IMR-90 (cell line): ENCODE measurements at regions not wholly inside any gene's neighbourhood (a gene's known extent, or its start where the extent isn't known, plus 50 kb on each side); places are given as distances from the start of the nearest gene placed in this dataset.

ENCODE experiments used
- ATAC-seq: fragments of 200-7000 bp; cut with Tn5 transposase; 2 replicates; pipeline ENCODE4 v1.9.1; 2020; ENCODE audit warnings: low read depth, mild to moderate bottlenecking, moderate library complexity
- BruUV-seq: library from RNA; stranded (reverse); fragments of 400-500 nt; replicated peaks from 2 replicates; lab custom pipeline; 2021; lab: Mats Ljungman, UMichigan
- CTCF ChIA-PET: fragments of 300-600 bp; formaldehyde crosslinking; extraction: SDS; loops from one replicate; lab custom pipeline; 2021; ENCODE audit warnings: antibody characterized with exemption; lab: Yijun Ruan, JAX
- POLR2A ChIA-PET: fragments of 300-600 bp; sonication (Branson Sonifier 250); formaldehyde crosslinking; loops from one replicate; lab custom pipeline; 2022; ENCODE audit warnings: antibody characterized with exemption; ENCODE audit not compliant: unreplicated experiment; lab: Charles Lee
- DNase-seq: peaks from one replicate; pipeline ENCODE4 v3.0.0; 2013
- H2AFZ ChIP-seq: replicated peaks from 2 replicates; pipeline ENCODE3; 2013; ENCODE audit warnings: low read length, mild to moderate bottlenecking; ENCODE audit not compliant: poor library complexity
- H2AK5ac ChIP-seq: 2 replicates; pipeline ENCODE4 v1.6.1; 2013; ENCODE audit warnings: low read depth, low read length, inconsistent platforms
- H2AK9ac ChIP-seq: replicated peaks from 2 replicates; pipeline ENCODE3; 2013; ENCODE audit warnings: mild to moderate bottlenecking, low read depth, low read length, moderate library complexity; ENCODE audit not compliant: poor library complexity
- H2BK120ac ChIP-seq: 2 replicates; pipeline ENCODE4 v1.6.1; 2013; ENCODE audit warnings: low read depth, low read length, inconsistent platforms
- H2BK15ac ChIP-seq: 3 replicates; pipeline ENCODE4 v1.6.1; 2013; ENCODE audit warnings: low read depth, low read length, inconsistent platforms
- H2BK20ac ChIP-seq: 2 replicates; pipeline ENCODE4 v1.6.1; 2013; ENCODE audit warnings: low read depth, mild to moderate bottlenecking, inconsistent platforms, low read length, moderate library complexity
- H2BK5ac ChIP-seq: 2 replicates; pipeline ENCODE4 v1.6.1; 2013; ENCODE audit warnings: mild to moderate bottlenecking, low read depth, low read length, inconsistent platforms; ENCODE audit not compliant: poor library complexity, severe bottlenecking
- H3K14ac ChIP-seq: replicated peaks from 2 replicates; pipeline ENCODE4 v1.6.1; 2013; ENCODE audit warnings: low read depth, low read length, inconsistent platforms
- H3K18ac ChIP-seq: 2 replicates; pipeline ENCODE4 v1.6.1; 2013; ENCODE audit warnings: low read depth, low read length, control low read depth
- H3K23ac ChIP-seq: 2 replicates; pipeline ENCODE4 v1.6.1; 2013; ENCODE audit warnings: low read depth, low read length, inconsistent platforms
- H3K27ac ChIP-seq: 2 replicates; pipeline ENCODE4 v1.5.1; 2013; ENCODE audit warnings: mild to moderate bottlenecking, control low read depth, low read length; ENCODE audit not compliant: insufficient read depth
- H3K27me3 ChIP-seq: 2 replicates; pipeline ENCODE4 v1.6.1; 2013; ENCODE audit warnings: low read length; ENCODE audit not compliant: control insufficient read depth, insufficient read depth
- H3K36me3 ChIP-seq: 2 replicates; pipeline ENCODE4 v1.6.1; 2013; ENCODE audit warnings: low read length, mixed read lengths; ENCODE audit not compliant: control insufficient read depth, insufficient read depth
- H3K4ac ChIP-seq: 2 replicates; pipeline ENCODE4 v1.6.1; 2013; ENCODE audit warnings: low read depth, low read length, inconsistent platforms
- H3K4me1 ChIP-seq: 2 replicates; pipeline ENCODE4 v1.6.1; 2013; ENCODE audit warnings: low read length, mixed read lengths; ENCODE audit not compliant: control insufficient read depth, insufficient read depth
- H3K4me2 ChIP-seq: 2 replicates; pipeline ENCODE4 v1.6.1; 2013; ENCODE audit warnings: low read depth, mild to moderate bottlenecking, control low read depth, low read length, moderate library complexity
- H3K4me3 ChIP-seq: 2 replicates; pipeline ENCODE4 v1.5.1; 2013; ENCODE audit warnings: low read depth, mild to moderate bottlenecking, control low read depth, low read length, moderate library complexity; ENCODE audit not compliant: insufficient read depth
- H3K56ac ChIP-seq: 2 replicates; pipeline ENCODE4 v1.6.1; 2013; ENCODE audit warnings: low read length, inconsistent platforms; ENCODE audit not compliant: insufficient read depth; ENCODE audit errors: extremely low read depth
- H3K79me1 ChIP-seq, 2 experiments: 2 replicates each; pipeline ENCODE4 v1.6.1; 2013; ENCODE audit warnings: low read length in 2 of 2, inconsistent platforms in 1 of 2, low read depth in 1 of 2
- H3K9ac ChIP-seq: 2 replicates; pipeline ENCODE4 v1.6.1; 2013; ENCODE audit warnings: low read depth, low read length, control low read depth
- H3K9me1 ChIP-seq: 2 replicates; pipeline ENCODE4 v1.6.1; 2013; ENCODE audit warnings: low read length, inconsistent platforms; ENCODE audit not compliant: insufficient read depth
- H3K9me3 ChIP-seq: 2 replicates; pipeline ENCODE4 v1.6.1; 2013; ENCODE audit warnings: low read length; ENCODE audit not compliant: control insufficient read depth, insufficient read depth
- H4K20me1 ChIP-seq: 2 replicates; pipeline ENCODE4 v1.6.1; 2013; ENCODE audit warnings: low read length, inconsistent platforms; ENCODE audit not compliant: insufficient read depth
- H4K5ac ChIP-seq: 2 replicates; pipeline ENCODE4 v1.6.1; 2013; ENCODE audit warnings: mild to moderate bottlenecking, low read depth, low read length, control low read depth
- H4K8ac ChIP-seq, 2 experiments: 2 replicates each; pipeline ENCODE4 v1.6.1; 2013; ENCODE audit warnings: low read depth in 2 of 2, low read length in 2 of 2, control low read depth in 1 of 2, inconsistent platforms in 1 of 2
- H4K91ac ChIP-seq: 2 replicates; pipeline ENCODE4 v1.6.1; 2013; ENCODE audit warnings: low read depth, low read length, inconsistent platforms; ENCODE audit not compliant: insufficient read depth
- BHLHE40 ChIP-seq: fragments of 150-350 bp; IDR thresholded peaks from 2 replicates; pipeline ENCODE4 v1.6.1; 2016; ENCODE audit warnings: mild to moderate bottlenecking, low read depth, low read length
- CHD1 ChIP-seq: IDR thresholded peaks from 2 replicates; pipeline ENCODE4 v1.6.1; 2012; ENCODE audit warnings: low read depth, low read length, improper control_type of control experiment
- FOS ChIP-seq: fragments of 150-350 bp; IDR thresholded peaks from 2 replicates; pipeline ENCODE4 v1.6.1; 2016; ENCODE audit warnings: low read depth, low read length
- MAFK ChIP-seq: IDR thresholded peaks from 2 replicates; pipeline ENCODE4 v1.6.1; 2012; ENCODE audit warnings: low read depth, low read length, improper control_type of control experiment
- MAZ ChIP-seq: IDR thresholded peaks from 2 replicates; pipeline ENCODE4 v1.6.1; 2012; ENCODE audit warnings: low read depth, mild to moderate bottlenecking, low read length, improper control_type of control experiment, moderate library complexity, borderline replicate concordance
- NFE2L2 ChIP-seq: fragments of 150-350 bp; IDR thresholded peaks from 2 replicates; pipeline ENCODE4 v1.6.1; 2016; ENCODE audit warnings: low read depth, mild to moderate bottlenecking, low read length
- RCOR1 ChIP-seq: IDR thresholded peaks from 2 replicates; pipeline ENCODE4 v1.6.1; 2012; ENCODE audit warnings: mild to moderate bottlenecking, low read length, improper control_type of control experiment; ENCODE audit not compliant: insufficient replicate concordance
- RFX5 ChIP-seq: IDR thresholded peaks from 2 replicates; pipeline ENCODE4 v1.8.0; 2012; ENCODE audit warnings: low read depth, mild to moderate bottlenecking, low read length, moderate library complexity
- USF2 ChIP-seq: fragments of 150-350 bp; IDR thresholded peaks from 2 replicates; pipeline ENCODE4 v1.6.1; 2017; ENCODE audit warnings: mild to moderate bottlenecking, antibody characterized with exemption, low read length, low read depth
- WGBS, 2 experiments: methylation state at CpG; one replicate each; pipeline versions ENCODE4 v1.1.5 to v1.1.7; 2013; ENCODE audit warnings: missing lambda C conversion rate in 2 of 2; ENCODE audit not compliant: insufficient read length in 1 of 2; ENCODE audit errors: extremely low coverage in 2 of 2; 5-methylcytosine and 5-hydroxymethylcytosine counted together
- dilution Hi-C: fragments of 300-500 bp; cut with HindIII; formaldehyde crosslinking; loops from one replicate; pipeline ENCODE4 v1.14.3; 2018; ENCODE audit warnings: low sequenced_read_pairs; ENCODE audit not compliant: unreplicated experiment
- in situ Hi-C: fragments of 300-500 bp; cut with MboI; formaldehyde crosslinking; loops from 3 replicates; pipeline ENCODE4 v1.14.3; 2019; ENCODE audit warnings: low sequenced_read_pairs, inconsistent platforms, mixed read lengths
- intact Hi-C: fragments of 100-400 bp; cut with micrococcal nuclease; formaldehyde crosslinking; loops from 2 replicates; pipeline ENCODE4 v1.10.0; 2022

DNA sequence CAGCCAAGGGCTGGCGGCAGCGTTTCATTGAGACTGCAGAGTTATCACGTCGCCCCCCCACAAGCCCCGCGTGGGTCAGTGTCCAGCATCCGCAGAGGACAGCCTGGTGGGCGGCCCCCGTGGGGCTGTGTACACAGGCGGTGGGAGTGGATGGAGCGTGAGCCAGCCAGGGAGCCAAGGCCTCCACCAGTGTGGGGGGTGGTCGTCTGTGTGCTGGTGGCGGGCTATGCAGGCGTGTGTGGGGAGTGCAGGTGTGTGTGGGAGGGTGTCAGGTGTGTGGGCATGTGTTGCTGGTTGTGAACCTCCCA, 56.5 kb upstream of the NKX1-1 start (continued):
- no peak for TF ChIP-seq RFX5

- Histone ChIP-seq H3K27me3 (peaks cover 70% of the 10 kb centered on the region), H3K9ac (no peak overlapping the region), H4K5ac (no peak overlapping the region), H3K9me3 (no peaks in the 10 kb centered on the region), H3K4ac (no peak overlapping the region), H2BK20ac (no peak overlapping the region), H2BK15ac (no peak overlapping the region), H2AFZ (peak overlapping the region; percentile 35), H4K20me1 (no peaks in the 10 kb centered on the region), H4K8ac (no peak overlapping the region), H3K36me3 (no peaks in the 10 kb centered on the region), H3K56ac (no peak overlapping the region), H3K18ac (no peak overlapping the region), H2AK5ac (no peak overlapping the region), H3K14ac (no peak overlapping the region), H3K4me3 (no peak overlapping the region), H4K91ac (no peak overlapping the region), H3K23ac (no peak overlapping the region), H3K4me2 (no peak overlapping the region), H2BK5ac (no peak overlapping the region), H2BK120ac (no peak overlapping the region), H3K79me1 (no peaks in the 10 kb centered on the region), H3K4me1 (peaks cover 2% of the 10 kb centered on the region; the same call in 1 of the 2 replicates), H2AK9ac (no peak overlapping the region), H3K9me1 (no peaks in the 10 kb centered on the region), H3K27ac (no peak overlapping the region)
- intact Hi-C loops (no loop called here), dilution Hi-C loops (no loop called here), in situ Hi-C loops (no loop called here)
- no peak for TF ChIP-seq USF2
- no peak for TF ChIP-seq RCOR1
- no peak for TF ChIP-seq CHD1
- TF ChIP-seq BHLHE40, result no peak
- TF ChIP-seq MAFK, result no peak
- no peak for TF ChIP-seq RFX5
- no peak for TF ChIP-seq MAZ
- no peak for TF ChIP-seq NFE2L2
- TF ChIP-seq FOS, result no peak
- 25% methylated on average over 8 of the region's 31 CpGs; no CpG with 5 or more reads in 1 of the 2 experiments for WGBS, 2 experiments
- no peak for DNase-seq
- no TSS peak for BruUV-seq
- POLR2A ChIA-PET, result no interaction called here
- no peak for ATAC-seq
- CTCF ChIA-PET, result interaction anchor here (0.5 kb wide), 1 partner anchor 267 kb away, joined by 3 read pairs; no protein-coding TSS in a partner anchor
These were observed 55.9 kb upstream of the NKX1-1 start for GRCh38 chr4:1462009-1462767.
